ENCODE measurements at regions not wholly inside any gene's neighbourhood (a gene's known extent, or its start where the extent isn't known, plus 50 kb on each side); places are given as distances from the start of the nearest gene placed in this dataset.
"Not testable (repeated sequence)": the region's sequence is repeated elsewhere in the genome, so short reads cannot be mapped to it uniquely, and the experiment has no call there.

GRCh38 chr2:8234757-8235374 is 447.0 kb upstream of the ID2 start:
- no peak for DNase-seq (ENCODE audit: low read depth)

- DNase-seq (ENCODE audit: low read depth), result no peak
Measured at GRCh38 chr2:8235419-8235818, 446.4 kb upstream of the ID2 start.

- no peak for DNase-seq (ENCODE audit: low read depth)
Measured at GRCh38 chr2:8236391-8236790, 445.5 kb upstream of the ID2 start.

GRCh38 chr2:8238521-8239230 is 443.2 kb upstream of the ID2 start:
- no peak for DNase-seq (ENCODE audit: low read depth)

- DNase-seq (ENCODE audit: low read depth), result no peak
Measured at GRCh38 chr2:8239531-8240088, 442.2 kb upstream of the ID2 start.

- DNase-seq (ENCODE audit: low read depth), result no peak
Measured at GRCh38 chr2:8241317-8241716, 440.5 kb upstream of the ID2 start.

- no peak for DNase-seq (ENCODE audit: low read depth)
Measured at GRCh38 chr2:8242739-8243138, 439.1 kb upstream of the ID2 start.

- DNase-seq (ENCODE audit: low read depth), result no peak
Measured at GRCh38 chr2:8243748-8244400, 438.0 kb upstream of the ID2 start.

GRCh38 chr2:8244639-8245038 is 437.2 kb upstream of the ID2 start:
- DNase-seq (ENCODE audit: low read depth), result no peak

GRCh38 chr2:8246137-8246536 is 435.7 kb upstream of the ID2 start:
- no peak for DNase-seq (ENCODE audit: low read depth)

GRCh38 chr2:8247905-8248622 is 433.8 kb upstream of the ID2 start:
- DNase-seq (ENCODE audit: low read depth), result no peak

- no peak for DNase-seq (ENCODE audit: low read depth)
Measured at GRCh38 chr2:8248623-8248957, 433.3 kb upstream of the ID2 start.

- DNase-seq (ENCODE audit: low read depth), result no peak
Measured at GRCh38 chr2:8249141-8249540, 432.7 kb upstream of the ID2 start.

GRCh38 chr2:8249769-8250168 is 432.1 kb upstream of the ID2 start:
- no peak for DNase-seq (ENCODE audit: low read depth)

- not testable (repeated sequence) for DNase-seq (ENCODE audit: low read depth)
Measured at GRCh38 chr2:8250290-8250689, 431.6 kb upstream of the ID2 start.

GRCh38 chr2:8251291-8251690 is 430.6 kb upstream of the ID2 start:
- no peak for DNase-seq (ENCODE audit: low read depth)

- DNase-seq (ENCODE audit: low read depth), result no peak
Measured at GRCh38 chr2:8251856-8252255, 430.0 kb upstream of the ID2 start.

GRCh38 chr2:8252997-8253694 is 428.7 kb upstream of the ID2 start:
- no peak for DNase-seq (ENCODE audit: low read depth)

GRCh38 chr2:8253781-8254180 is 428.1 kb upstream of the ID2 start:
- no peak for DNase-seq (ENCODE audit: low read depth)

- not testable (repeated sequence) for DNase-seq (ENCODE audit: low read depth)
Measured at GRCh38 chr2:8254214-8254613, 427.6 kb upstream of the ID2 start.

GRCh38 chr2:8254791-8255447 is 426.9 kb upstream of the ID2 start:
- DNase-seq (ENCODE audit: low read depth), result no peak
